ENCODE measurements at regions not wholly inside any gene's neighbourhood (a gene's known extent, or its start where the extent isn't known, plus 50 kb on each side); places are given as distances from the start of the nearest gene placed in this dataset.

GRCh38 chr11:15888556-15889345 lies 467.6 kb downstream of the SOX6 start:
- Histone ChIP-seq H3K4me1 (ENCODE audit: insufficient read depth, low read length) (no peaks in the 10 kb centered on the region), H3K9ac (ENCODE audit: low read depth, low read length) (no peak overlapping the region), H3K36me3 (ENCODE audit: insufficient read depth, low read length) (no peaks in the 10 kb centered on the region), H3K9me3 (ENCODE audit: control insufficient read depth, insufficient read depth, low read length) (no peaks in the 10 kb centered on the region)

GRCh38 chr11:15889363-15890030 lies 466.8 kb downstream of the SOX6 start:
- H3K4me1 ChIP-seq (ENCODE audit: insufficient read depth, low read length) = no peaks in the 10 kb centered on the region
- no peaks in the 10 kb centered on the region for H3K36me3 ChIP-seq (ENCODE audit: insufficient read depth, low read length)
- H3K9me3 ChIP-seq (ENCODE audit: control insufficient read depth, insufficient read depth, low read length) = no peaks in the 10 kb centered on the region
- no peak overlapping the region for H3K9ac ChIP-seq (ENCODE audit: low read depth, low read length)

- Histone ChIP-seq H3K4me1 (ENCODE audit: insufficient read depth, low read length) (no peaks in the 10 kb centered on the region), H3K9ac (ENCODE audit: low read depth, low read length) (no peak overlapping the region), H3K36me3 (ENCODE audit: insufficient read depth, low read length) (no peaks in the 10 kb centered on the region), H3K9me3 (ENCODE audit: control insufficient read depth, insufficient read depth, low read length) (no peaks in the 10 kb centered on the region)
Observed at GRCh38 chr11:15890031-15890713, 466.2 kb downstream of the SOX6 start.

- Histone ChIP-seq H3K36me3 (ENCODE audit: insufficient read depth, low read length) (no peaks in the 10 kb centered on the region), H3K9ac (ENCODE audit: low read depth, low read length) (no peak overlapping the region), H3K4me1 (ENCODE audit: insufficient read depth, low read length) (no peaks in the 10 kb centered on the region), H3K9me3 (ENCODE audit: control insufficient read depth, insufficient read depth, low read length) (no peaks in the 10 kb centered on the region)
Observed at GRCh38 chr11:15893080-15893492, 463.3 kb downstream of the SOX6 start.

- H3K9me3 ChIP-seq (ENCODE audit: control insufficient read depth, insufficient read depth, low read length) = no peaks in the 10 kb centered on the region
- H3K36me3 ChIP-seq (ENCODE audit: insufficient read depth, low read length) = no peaks in the 10 kb centered on the region
- H3K9ac ChIP-seq (ENCODE audit: low read depth, low read length) = no peak overlapping the region
- H3K4me1 ChIP-seq (ENCODE audit: insufficient read depth, low read length) = no peaks in the 10 kb centered on the region
Observed at GRCh38 chr11:15896026-15896425, 460.3 kb downstream of the SOX6 start.

GRCh38 chr11:15896530-15896929 lies 459.8 kb downstream of the SOX6 start:
- no peak overlapping the region for H3K9ac ChIP-seq (ENCODE audit: low read depth, low read length)
- H3K4me1 ChIP-seq (ENCODE audit: insufficient read depth, low read length) = no peaks in the 10 kb centered on the region
- H3K36me3 ChIP-seq (ENCODE audit: insufficient read depth, low read length) = no peaks in the 10 kb centered on the region
- H3K9me3 ChIP-seq (ENCODE audit: control insufficient read depth, insufficient read depth, low read length) = no peaks in the 10 kb centered on the region

- no peaks in the 10 kb centered on the region for H3K4me1 ChIP-seq (ENCODE audit: insufficient read depth, low read length)
- H3K9me3 ChIP-seq (ENCODE audit: control insufficient read depth, insufficient read depth, low read length) = no peaks in the 10 kb centered on the region
- no peak overlapping the region for H3K9ac ChIP-seq (ENCODE audit: low read depth, low read length)
- H3K36me3 ChIP-seq (ENCODE audit: insufficient read depth, low read length) = no peaks in the 10 kb centered on the region
Observed at GRCh38 chr11:15897211-15897960, 459.0 kb downstream of the SOX6 start.

GRCh38 chr11:15901054-15901453 lies 455.3 kb downstream of the SOX6 start:
- no peaks in the 10 kb centered on the region for H3K9me3 ChIP-seq (ENCODE audit: control insufficient read depth, insufficient read depth, low read length)
- no peaks in the 10 kb centered on the region for H3K36me3 ChIP-seq (ENCODE audit: insufficient read depth, low read length)
- no peaks in the 10 kb centered on the region for H3K4me1 ChIP-seq (ENCODE audit: insufficient read depth, low read length)
- no peak overlapping the region for H3K9ac ChIP-seq (ENCODE audit: low read depth, low read length)

GRCh38 chr11:15901790-15902189 lies 454.6 kb downstream of the SOX6 start:
- no peaks in the 10 kb centered on the region for H3K9me3 ChIP-seq (ENCODE audit: control insufficient read depth, insufficient read depth, low read length)
- H3K4me1 ChIP-seq (ENCODE audit: insufficient read depth, low read length) = no peaks in the 10 kb centered on the region
- H3K9ac ChIP-seq (ENCODE audit: low read depth, low read length) = no peak overlapping the region
- H3K36me3 ChIP-seq (ENCODE audit: insufficient read depth, low read length) = no peaks in the 10 kb centered on the region

GRCh38 chr11:15903246-15903645 lies 453.1 kb downstream of the SOX6 start:
- no peaks in the 10 kb centered on the region for H3K36me3 ChIP-seq (ENCODE audit: insufficient read depth, low read length)
- no peak overlapping the region for H3K9ac ChIP-seq (ENCODE audit: low read depth, low read length)
- H3K9me3 ChIP-seq (ENCODE audit: control insufficient read depth, insufficient read depth, low read length) = no peaks in the 10 kb centered on the region
- H3K4me1 ChIP-seq (ENCODE audit: insufficient read depth, low read length) = no peaks in the 10 kb centered on the region

GRCh38 chr11:15905366-15906104 lies 450.8 kb downstream of the SOX6 start:
- H3K36me3 ChIP-seq (ENCODE audit: insufficient read depth, low read length) = no peaks in the 10 kb centered on the region
- H3K4me1 ChIP-seq (ENCODE audit: insufficient read depth, low read length) = no peaks in the 10 kb centered on the region
- no peak overlapping the region for H3K9ac ChIP-seq (ENCODE audit: low read depth, low read length)
- no peaks in the 10 kb centered on the region for H3K9me3 ChIP-seq (ENCODE audit: control insufficient read depth, insufficient read depth, low read length)

GRCh38 chr11:15906481-15907035 lies 449.8 kb downstream of the SOX6 start:
- Histone ChIP-seq H3K9ac (ENCODE audit: low read depth, low read length) (no peak overlapping the region), H3K4me1 (ENCODE audit: insufficient read depth, low read length) (no peaks in the 10 kb centered on the region), H3K9me3 (ENCODE audit: control insufficient read depth, insufficient read depth, low read length) (no peaks in the 10 kb centered on the region), H3K36me3 (ENCODE audit: insufficient read depth, low read length) (no peaks in the 10 kb centered on the region)

- H3K9ac ChIP-seq (ENCODE audit: low read depth, low read length) = no peak overlapping the region
- no peaks in the 10 kb centered on the region for H3K4me1 ChIP-seq (ENCODE audit: insufficient read depth, low read length)
- H3K36me3 ChIP-seq (ENCODE audit: insufficient read depth, low read length) = no peaks in the 10 kb centered on the region
- H3K9me3 ChIP-seq (ENCODE audit: control insufficient read depth, insufficient read depth, low read length) = no peaks in the 10 kb centered on the region
Observed at GRCh38 chr11:15907806-15908205, 448.5 kb downstream of the SOX6 start.
